IPS-18a (cell line): ENCODE measurements at regions not wholly inside any gene's neighbourhood (a gene's known extent, or its start where the extent isn't known, plus 50 kb on each side); places are given as distances from the start of the nearest gene placed in this dataset.
"Not testable (repeated sequence)": the region's sequence is repeated elsewhere in the genome, so short reads cannot be mapped to it uniquely, and the experiment has no call there.

Experiments used
- H3K27ac ChIP-seq: one replicate; pipeline ENCODE4 v1.5.1; 2013; ENCODE audit warnings: low read length
- H3K27me3 ChIP-seq: one replicate; pipeline ENCODE4 v1.6.1; 2013; ENCODE audit warnings: mild to moderate bottlenecking, low read length; ENCODE audit not compliant: control insufficient read depth, insufficient read depth
- H3K36me3 ChIP-seq: one replicate; pipeline ENCODE4 v1.6.1; 2013; ENCODE audit warnings: low read depth, low read length; ENCODE audit not compliant: control insufficient read depth
- H3K4me1 ChIP-seq: one replicate; pipeline ENCODE4 v1.6.1; 2013; ENCODE audit warnings: low read depth, low read length; ENCODE audit not compliant: control insufficient read depth
- H3K4me3 ChIP-seq: one replicate; pipeline ENCODE4 v1.5.1; 2013; ENCODE audit warnings: low read length
- H3K9ac ChIP-seq: one replicate; pipeline ENCODE4 v1.6.1; 2013; ENCODE audit warnings: mild to moderate bottlenecking, low read length, moderate library complexity
- H3K9me3 ChIP-seq: one replicate; pipeline ENCODE4 v1.6.1; 2013; ENCODE audit warnings: low read depth, low read length; ENCODE audit not compliant: control insufficient read depth

GRCh38 chr12:127791217-127791616 is 475.8 kb upstream of the TMEM132C start:
- no peak overlapping the region for H3K27ac ChIP-seq
- H3K4me1 ChIP-seq = no peaks in the 10 kb centered on the region
- no peak overlapping the region for H3K9ac ChIP-seq
- no peaks in the 10 kb centered on the region for H3K27me3 ChIP-seq
- H3K36me3 ChIP-seq = no peaks in the 10 kb centered on the region
- H3K4me3 ChIP-seq = no peak overlapping the region
- peaks cover 22% of the 10 kb centered on the region for H3K9me3 ChIP-seq

GRCh38 chr12:127797918-127798317 is 469.1 kb upstream of the TMEM132C start:
- Histone ChIP-seq H3K4me1 (no peaks in the 10 kb centered on the region), H3K27ac (no peak overlapping the region), H3K36me3 (no peaks in the 10 kb centered on the region), H3K9me3 (peaks cover 28% of the 10 kb centered on the region), H3K27me3 (no peaks in the 10 kb centered on the region), H3K4me3 (no peak overlapping the region), H3K9ac (no peak overlapping the region)

- Histone ChIP-seq H3K4me1 (no peaks in the 10 kb centered on the region), H3K4me3 (no peak overlapping the region), H3K27ac (no peak overlapping the region)
These were observed 464.7 kb upstream of the TMEM132C start for GRCh38 chr12:127802271-127802670.

GRCh38 chr12:127803545-127803944 is 463.4 kb upstream of the TMEM132C start:
- Histone ChIP-seq H3K9ac (no peak overlapping the region), H3K4me3 (no peak overlapping the region)

More at GRCh38 chr12:127802271-127802670, 464.7 kb upstream of the TMEM132C start:
- H3K27me3 ChIP-seq = no peaks in the 10 kb centered on the region
- H3K36me3 ChIP-seq = no peaks in the 10 kb centered on the region
- peaks cover 35% of the 10 kb centered on the region for H3K9me3 ChIP-seq
- H3K9ac ChIP-seq = no peak overlapping the region

GRCh38 chr12:127809275-127809674 is 457.7 kb upstream of the TMEM132C start:
- H3K27ac ChIP-seq = no peak overlapping the region
- peaks cover 9% of the 10 kb centered on the region for H3K9me3 ChIP-seq
- no peaks in the 10 kb centered on the region for H3K4me1 ChIP-seq
- no peaks in the 10 kb centered on the region for H3K27me3 ChIP-seq
- H3K9ac ChIP-seq = no peak overlapping the region
- H3K4me3 ChIP-seq = no peak overlapping the region
- no peaks in the 10 kb centered on the region for H3K36me3 ChIP-seq

More at GRCh38 chr12:127803545-127803944, 463.4 kb upstream of the TMEM132C start:
- H3K4me1 ChIP-seq = no peaks in the 10 kb centered on the region
- H3K9me3 ChIP-seq = peaks cover 28% of the 10 kb centered on the region
- no peaks in the 10 kb centered on the region for H3K36me3 ChIP-seq
- no peak overlapping the region for H3K27ac ChIP-seq
- no peaks in the 10 kb centered on the region for H3K27me3 ChIP-seq

GRCh38 chr12:127810041-127810440 is 456.9 kb upstream of the TMEM132C start:
- Histone ChIP-seq H3K36me3 (no peaks in the 10 kb centered on the region), H3K27me3 (no peaks in the 10 kb centered on the region), H3K4me1 (no peaks in the 10 kb centered on the region), H3K27ac (no peak overlapping the region), H3K4me3 (no peak overlapping the region), H3K9ac (no peak overlapping the region), H3K9me3 (peaks cover 9% of the 10 kb centered on the region)

GRCh38 chr12:127810459-127810858 is 456.5 kb upstream of the TMEM132C start:
- H3K4me3 ChIP-seq, H3K9me3 ChIP-seq, H3K27me3 ChIP-seq, H3K36me3 ChIP-seq, H3K27ac ChIP-seq, H3K9ac ChIP-seq, H3K4me1 ChIP-seq: not testable (repeated sequence)

- H3K27ac ChIP-seq = no peak overlapping the region
- H3K9ac ChIP-seq = no peak overlapping the region
- H3K36me3 ChIP-seq = no peaks in the 10 kb centered on the region
- peaks cover 12% of the 10 kb centered on the region for H3K9me3 ChIP-seq
- H3K27me3 ChIP-seq = no peaks in the 10 kb centered on the region
- H3K4me1 ChIP-seq = no peaks in the 10 kb centered on the region
- H3K4me3 ChIP-seq = no peak overlapping the region
These were observed 455.0 kb upstream of the TMEM132C start for GRCh38 chr12:127811988-127812387.

- no peak overlapping the region for H3K4me3 ChIP-seq
- no peak overlapping the region for H3K9ac ChIP-seq
- no peaks in the 10 kb centered on the region for H3K36me3 ChIP-seq
- no peaks in the 10 kb centered on the region for H3K27me3 ChIP-seq
- peaks cover 12% of the 10 kb centered on the region for H3K9me3 ChIP-seq
- no peaks in the 10 kb centered on the region for H3K4me1 ChIP-seq
- H3K27ac ChIP-seq = no peak overlapping the region
These were observed 453.8 kb upstream of the TMEM132C start for GRCh38 chr12:127813147-127813546.

- peaks cover 8% of the 10 kb centered on the region for H3K9me3 ChIP-seq
- H3K27me3 ChIP-seq = no peaks in the 10 kb centered on the region
- no peak overlapping the region for H3K9ac ChIP-seq
- no peaks in the 10 kb centered on the region for H3K4me1 ChIP-seq
- H3K27ac ChIP-seq = no peak overlapping the region
- no peaks in the 10 kb centered on the region for H3K36me3 ChIP-seq
- H3K4me3 ChIP-seq = no peak overlapping the region
These were observed 447.9 kb upstream of the TMEM132C start for GRCh38 chr12:127819056-127819455.

- H3K27me3 ChIP-seq = no peaks in the 10 kb centered on the region
- no peaks in the 10 kb centered on the region for H3K36me3 ChIP-seq
- peaks cover 13% of the 10 kb centered on the region for H3K9me3 ChIP-seq
- H3K27ac ChIP-seq = no peak overlapping the region
- H3K4me3 ChIP-seq = no peak overlapping the region
- H3K4me1 ChIP-seq = no peaks in the 10 kb centered on the region
- no peak overlapping the region for H3K9ac ChIP-seq
These were observed 446.7 kb upstream of the TMEM132C start for GRCh38 chr12:127820271-127820670.

GRCh38 chr12:127820846-127821245 is 446.1 kb upstream of the TMEM132C start:
- Histone ChIP-seq H3K9ac (no peak overlapping the region), H3K4me3 (no peak overlapping the region), H3K4me1 (no peaks in the 10 kb centered on the region), H3K27ac (no peak overlapping the region), H3K9me3 (peaks cover 13% of the 10 kb centered on the region), H3K36me3 (no peaks in the 10 kb centered on the region), H3K27me3 (no peaks in the 10 kb centered on the region)
